ENCODE measurements at regions not wholly inside any gene's neighbourhood (a gene's known extent, or its start where the extent isn't known, plus 50 kb on each side); places are given as distances from the start of the nearest gene placed in this dataset.

DNA sequence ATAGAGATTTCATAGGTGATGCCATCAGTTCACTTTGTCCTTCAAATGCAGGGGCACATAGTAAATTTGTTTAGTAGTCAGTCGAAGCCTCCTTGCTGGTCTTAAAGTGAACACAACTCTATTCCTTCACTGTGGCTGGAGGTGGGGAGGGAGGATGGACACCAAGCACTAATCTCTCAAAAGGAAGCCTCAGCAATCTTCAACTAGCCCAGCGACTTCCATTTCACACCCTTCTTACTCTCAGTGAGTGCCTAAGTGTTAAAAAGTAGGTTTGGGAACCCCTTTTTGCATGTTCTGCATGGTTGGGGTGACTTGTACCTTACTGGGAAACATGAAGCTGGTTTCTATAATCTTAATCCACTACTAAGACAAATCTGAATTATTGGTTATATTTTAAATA lies 96.0 kb upstream of the GUCY1A1 start:
- TF ChIP-seq, protein P1, sequence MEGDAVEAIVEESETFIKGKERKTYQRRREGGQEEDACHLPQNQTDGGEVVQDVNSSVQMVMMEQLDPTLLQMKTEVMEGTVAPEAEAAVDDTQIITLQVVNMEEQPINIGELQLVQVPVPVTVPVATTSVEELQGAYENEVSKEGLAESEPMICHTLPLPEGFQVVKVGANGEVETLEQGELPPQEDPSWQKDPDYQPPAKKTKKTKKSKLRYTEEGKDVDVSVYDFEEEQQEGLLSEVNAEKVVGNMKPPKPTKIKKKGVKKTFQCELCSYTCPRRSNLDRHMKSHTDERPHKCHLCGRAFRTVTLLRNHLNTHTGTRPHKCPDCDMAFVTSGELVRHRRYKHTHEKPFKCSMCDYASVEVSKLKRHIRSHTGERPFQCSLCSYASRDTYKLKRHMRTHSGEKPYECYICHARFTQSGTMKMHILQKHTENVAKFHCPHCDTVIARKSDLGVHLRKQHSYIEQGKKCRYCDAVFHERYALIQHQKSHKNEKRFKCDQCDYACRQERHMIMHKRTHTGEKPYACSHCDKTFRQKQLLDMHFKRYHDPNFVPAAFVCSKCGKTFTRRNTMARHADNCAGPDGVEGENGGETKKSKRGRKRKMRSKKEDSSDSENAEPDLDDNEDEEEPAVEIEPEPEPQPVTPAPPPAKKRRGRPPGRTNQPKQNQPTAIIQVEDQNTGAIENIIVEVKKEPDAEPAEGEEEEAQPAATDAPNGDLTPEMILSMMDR (IDR thresholded peaks at IDR 0.05) = no peak
- no peak for TF ChIP-seq EZH2 (IDR thresholded peaks at IDR 0.05)
- no peak for TF ChIP-seq EZH2phosphoT487 (IDR thresholded peaks at IDR 0.05)

All from neural progenitor cell (in vitro differentiated cells).